ENCODE measurements at regions not wholly inside any gene's neighbourhood (a gene's known extent, or its start where the extent isn't known, plus 50 kb on each side); places are given as distances from the start of the nearest gene placed in this dataset.
"Not testable (repeated sequence)": the region's sequence is repeated elsewhere in the genome, so short reads cannot be mapped to it uniquely, and the experiment has no call there.

DNA sequence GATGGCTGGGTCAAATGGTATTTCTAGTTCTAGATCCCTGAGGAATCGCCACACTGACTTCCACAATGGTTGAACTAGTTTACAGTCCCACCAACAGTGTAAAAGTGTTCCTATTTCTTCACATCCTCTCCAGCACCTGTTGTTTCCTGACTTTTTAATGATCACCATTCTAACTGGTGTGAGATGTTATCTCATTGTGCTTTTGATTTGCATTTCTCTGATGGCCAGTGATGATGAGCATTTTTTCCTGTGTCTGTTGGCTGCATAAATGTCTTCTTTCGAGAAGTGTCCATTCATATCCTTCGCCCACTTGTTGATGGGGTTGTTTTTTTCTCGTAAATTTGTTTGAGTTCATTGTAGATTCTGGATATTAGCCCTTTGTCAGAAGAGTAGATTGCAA is 369.5 kb downstream of the CETN3 start:
- not testable (repeated sequence) for TF ChIP-seq POLR2A (IDR thresholded peaks at IDR 0.05)
- TF ChIP-seq, protein P1, sequence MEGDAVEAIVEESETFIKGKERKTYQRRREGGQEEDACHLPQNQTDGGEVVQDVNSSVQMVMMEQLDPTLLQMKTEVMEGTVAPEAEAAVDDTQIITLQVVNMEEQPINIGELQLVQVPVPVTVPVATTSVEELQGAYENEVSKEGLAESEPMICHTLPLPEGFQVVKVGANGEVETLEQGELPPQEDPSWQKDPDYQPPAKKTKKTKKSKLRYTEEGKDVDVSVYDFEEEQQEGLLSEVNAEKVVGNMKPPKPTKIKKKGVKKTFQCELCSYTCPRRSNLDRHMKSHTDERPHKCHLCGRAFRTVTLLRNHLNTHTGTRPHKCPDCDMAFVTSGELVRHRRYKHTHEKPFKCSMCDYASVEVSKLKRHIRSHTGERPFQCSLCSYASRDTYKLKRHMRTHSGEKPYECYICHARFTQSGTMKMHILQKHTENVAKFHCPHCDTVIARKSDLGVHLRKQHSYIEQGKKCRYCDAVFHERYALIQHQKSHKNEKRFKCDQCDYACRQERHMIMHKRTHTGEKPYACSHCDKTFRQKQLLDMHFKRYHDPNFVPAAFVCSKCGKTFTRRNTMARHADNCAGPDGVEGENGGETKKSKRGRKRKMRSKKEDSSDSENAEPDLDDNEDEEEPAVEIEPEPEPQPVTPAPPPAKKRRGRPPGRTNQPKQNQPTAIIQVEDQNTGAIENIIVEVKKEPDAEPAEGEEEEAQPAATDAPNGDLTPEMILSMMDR (IDR thresholded peaks at IDR 0.05): not testable (repeated sequence)
